ENCODE measurements at regions not wholly inside any gene's neighbourhood (a gene's known extent, or its start where the extent isn't known, plus 50 kb on each side); places are given as distances from the start of the nearest gene placed in this dataset.

DNA sequence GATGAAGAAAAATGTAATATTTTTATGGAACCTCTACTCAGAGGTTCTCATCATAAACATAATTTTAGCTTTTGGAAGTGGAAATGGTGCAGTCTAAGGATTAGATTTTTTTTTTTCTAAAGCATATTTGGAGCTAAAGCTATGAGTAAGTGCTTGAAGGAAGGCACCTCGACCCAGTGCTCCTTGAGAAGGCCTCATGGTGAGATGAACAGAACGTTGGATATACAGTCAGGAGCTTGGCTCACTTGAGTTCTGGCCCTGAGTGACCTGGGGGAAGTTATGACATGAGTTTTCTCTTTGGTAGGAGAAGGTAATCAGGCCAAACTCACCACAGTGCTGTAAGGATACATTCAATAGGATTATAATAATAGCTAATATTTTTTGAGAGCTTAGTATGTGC is 163.3 kb downstream of the JCAD start:
- Histone ChIP-seq H3K27me3 (ENCODE audit: control insufficient read depth, insufficient read depth, low read length) (no peaks in the 10 kb centered on the region), H3K4me3 (ENCODE audit: low read length) (no peak overlapping the region), H3K36me3 (ENCODE audit: control insufficient read depth, insufficient read depth, low read length) (no peaks in the 10 kb centered on the region), H3K4me1 (ENCODE audit: control insufficient read depth, insufficient read depth, low read length) (no peaks in the 10 kb centered on the region), H3K9ac (ENCODE audit: low read length) (no peak overlapping the region), H3K9me3 (ENCODE audit: control insufficient read depth, low read length) (no peaks in the 10 kb centered on the region)

DNA sequence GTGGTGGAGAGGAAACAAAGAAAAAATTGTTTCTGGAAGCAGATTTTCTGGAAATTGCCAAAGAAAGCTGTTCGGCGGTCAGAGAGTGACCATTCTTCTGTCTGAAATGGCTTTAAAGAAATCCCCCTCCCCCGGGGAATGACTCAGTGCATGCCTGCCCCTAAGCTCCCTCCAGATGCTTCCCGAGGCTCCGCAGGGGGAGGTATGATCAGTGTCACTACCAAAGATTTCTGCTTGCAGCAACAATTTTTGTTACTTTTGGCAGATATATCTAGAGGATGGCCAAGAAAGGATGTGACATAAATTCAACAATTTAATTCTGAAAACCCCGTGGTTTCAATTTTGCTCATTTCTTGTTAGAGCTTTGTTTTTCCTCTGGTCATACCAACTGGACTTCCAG is 163.9 kb downstream of the JCAD start:
- no peaks in the 10 kb centered on the region for H3K4me1 ChIP-seq (ENCODE audit: control insufficient read depth, insufficient read depth, low read length)
- H3K9ac ChIP-seq (ENCODE audit: low read length) = no peak overlapping the region
- H3K36me3 ChIP-seq (ENCODE audit: control insufficient read depth, insufficient read depth, low read length) = no peaks in the 10 kb centered on the region
- no peaks in the 10 kb centered on the region for H3K9me3 ChIP-seq (ENCODE audit: control insufficient read depth, low read length)
- H3K27me3 ChIP-seq (ENCODE audit: control insufficient read depth, insufficient read depth, low read length) = no peaks in the 10 kb centered on the region
- no peak overlapping the region for H3K4me3 ChIP-seq (ENCODE audit: low read length)

GRCh38 chr10:29888321-29888720 is 171.1 kb downstream of the JCAD start:
- Histone ChIP-seq H3K9me3 (ENCODE audit: control insufficient read depth, low read length) (no peaks in the 10 kb centered on the region), H3K4me3 (ENCODE audit: low read length) (no peak overlapping the region), H3K36me3 (ENCODE audit: control insufficient read depth, insufficient read depth, low read length) (no peaks in the 10 kb centered on the region), H3K27me3 (ENCODE audit: control insufficient read depth, insufficient read depth, low read length) (no peaks in the 10 kb centered on the region), H3K4me1 (ENCODE audit: control insufficient read depth, insufficient read depth, low read length) (no peaks in the 10 kb centered on the region), H3K9ac (ENCODE audit: low read length) (no peak overlapping the region)

DNA sequence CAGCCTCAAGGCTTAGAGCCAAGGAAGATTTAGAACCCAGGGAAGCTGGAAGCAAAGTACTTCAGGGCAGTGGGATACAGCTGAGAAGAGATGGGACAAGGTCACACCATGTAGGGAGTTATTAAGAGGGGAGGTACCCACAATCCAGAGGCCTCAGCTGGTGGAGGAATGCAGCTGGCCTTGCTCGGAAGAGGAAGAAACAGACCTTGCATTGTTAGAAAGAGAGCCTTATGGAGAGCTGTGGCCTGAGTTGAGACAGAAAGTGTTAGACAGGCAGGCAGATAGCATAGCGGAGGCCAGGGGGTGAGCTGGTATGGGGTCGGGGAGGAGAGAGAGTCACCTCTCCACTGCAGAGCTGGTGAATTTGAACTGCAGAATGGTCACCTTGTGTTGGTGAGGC is 173.1 kb downstream of the JCAD start:
- H3K36me3 ChIP-seq (ENCODE audit: control insufficient read depth, insufficient read depth, low read length) = no peaks in the 10 kb centered on the region
- H3K9ac ChIP-seq (ENCODE audit: low read length) = no peak overlapping the region

DNA sequence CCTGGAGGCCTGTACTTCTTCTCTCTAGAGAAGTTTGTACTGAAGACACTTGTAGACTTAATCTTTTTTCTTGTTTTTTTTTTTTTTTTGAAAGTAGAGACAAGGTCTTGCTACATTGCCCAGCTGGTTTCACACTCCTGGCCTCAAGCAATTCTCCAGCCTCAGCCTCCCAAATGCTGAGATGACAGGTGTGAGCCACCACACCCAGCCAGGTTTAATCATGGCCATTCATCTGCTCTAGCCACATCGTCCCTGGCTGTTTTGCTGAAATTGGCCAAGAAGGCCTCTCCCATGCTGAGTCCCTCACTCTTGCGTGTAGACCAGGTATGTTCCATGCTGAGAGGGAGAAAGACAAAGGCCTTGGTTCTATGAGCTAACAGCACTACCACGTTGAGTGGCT is 176.2 kb downstream of the JCAD start:
- no peaks in the 10 kb centered on the region for H3K9me3 ChIP-seq (ENCODE audit: control insufficient read depth, low read length)
- H3K36me3 ChIP-seq (ENCODE audit: control insufficient read depth, insufficient read depth, low read length) = no peaks in the 10 kb centered on the region
- H3K9ac ChIP-seq (ENCODE audit: low read length) = no peak overlapping the region
- no peaks in the 10 kb centered on the region for H3K27me3 ChIP-seq (ENCODE audit: control insufficient read depth, insufficient read depth, low read length)
- no peaks in the 10 kb centered on the region for H3K4me1 ChIP-seq (ENCODE audit: control insufficient read depth, insufficient read depth, low read length)
- no peak overlapping the region for H3K4me3 ChIP-seq (ENCODE audit: low read length)

More for the DNA sequence above, 173.1 kb downstream of the JCAD start:
- Histone ChIP-seq H3K4me1 (ENCODE audit: control insufficient read depth, insufficient read depth, low read length) (no peaks in the 10 kb centered on the region), H3K27me3 (ENCODE audit: control insufficient read depth, insufficient read depth, low read length) (no peaks in the 10 kb centered on the region), H3K4me3 (ENCODE audit: low read length) (no peak overlapping the region), H3K9me3 (ENCODE audit: control insufficient read depth, low read length) (no peaks in the 10 kb centered on the region)

GRCh38 chr10:29882766-29883165 is 176.6 kb downstream of the JCAD start:
- Histone ChIP-seq H3K27me3 (ENCODE audit: control insufficient read depth, insufficient read depth, low read length) (no peaks in the 10 kb centered on the region), H3K9me3 (ENCODE audit: control insufficient read depth, low read length) (no peaks in the 10 kb centered on the region), H3K4me3 (ENCODE audit: low read length) (no peak overlapping the region)

GRCh38 chr10:29881811-29882210 is 177.6 kb downstream of the JCAD start:
- Histone ChIP-seq H3K9me3 (ENCODE audit: control insufficient read depth, low read length) (no peaks in the 10 kb centered on the region), H3K9ac (ENCODE audit: low read length) (no peak overlapping the region), H3K4me1 (ENCODE audit: control insufficient read depth, insufficient read depth, low read length) (no peaks in the 10 kb centered on the region), H3K27me3 (ENCODE audit: control insufficient read depth, insufficient read depth, low read length) (no peaks in the 10 kb centered on the region), H3K36me3 (ENCODE audit: control insufficient read depth, insufficient read depth, low read length) (no peaks in the 10 kb centered on the region), H3K4me3 (ENCODE audit: low read length) (no peak overlapping the region)

More at GRCh38 chr10:29882766-29883165, 176.6 kb downstream of the JCAD start:
- Histone ChIP-seq H3K9ac (ENCODE audit: low read length) (no peak overlapping the region), H3K36me3 (ENCODE audit: control insufficient read depth, insufficient read depth, low read length) (no peaks in the 10 kb centered on the region), H3K4me1 (ENCODE audit: control insufficient read depth, insufficient read depth, low read length) (no peaks in the 10 kb centered on the region)

DNA sequence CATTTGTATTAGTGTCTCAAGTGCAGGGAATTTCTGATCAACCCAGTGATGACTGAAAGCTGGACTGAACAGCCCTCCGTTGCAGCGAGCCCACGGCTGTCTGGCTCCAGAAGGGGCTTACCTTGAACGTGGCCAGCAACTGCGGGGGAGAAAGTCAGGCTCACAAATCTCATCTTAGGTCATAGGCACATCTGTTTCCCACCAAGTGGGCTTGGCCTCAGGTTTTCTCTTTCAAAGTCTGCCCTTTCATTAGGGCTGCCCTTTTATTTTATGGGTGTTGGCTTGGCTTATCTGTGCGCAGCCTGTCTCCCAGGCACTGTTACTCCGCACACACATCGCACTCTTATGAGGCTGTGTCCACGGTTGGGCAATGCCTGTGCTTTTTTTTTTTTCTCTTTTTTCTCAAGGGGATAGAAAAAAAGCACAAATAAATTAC is 178.0 kb downstream of the JCAD start:
- Histone ChIP-seq H3K4me1 (ENCODE audit: control insufficient read depth, insufficient read depth, low read length) (no peaks in the 10 kb centered on the region), H3K27me3 (ENCODE audit: control insufficient read depth, insufficient read depth, low read length) (no peaks in the 10 kb centered on the region), H3K9me3 (ENCODE audit: control insufficient read depth, low read length) (no peaks in the 10 kb centered on the region), H3K4me3 (ENCODE audit: low read length) (no peak overlapping the region), H3K36me3 (ENCODE audit: control insufficient read depth, insufficient read depth, low read length) (no peaks in the 10 kb centered on the region), H3K9ac (ENCODE audit: low read length) (no peak overlapping the region)

GRCh38 chr10:29880856-29881255 is 178.5 kb downstream of the JCAD start:
- H3K36me3 ChIP-seq (ENCODE audit: control insufficient read depth, insufficient read depth, low read length) = no peaks in the 10 kb centered on the region
- no peaks in the 10 kb centered on the region for H3K9me3 ChIP-seq (ENCODE audit: control insufficient read depth, low read length)
- H3K9ac ChIP-seq (ENCODE audit: low read length) = no peak overlapping the region
- H3K4me1 ChIP-seq (ENCODE audit: control insufficient read depth, insufficient read depth, low read length) = no peaks in the 10 kb centered on the region
- H3K4me3 ChIP-seq (ENCODE audit: low read length) = no peak overlapping the region
- no peaks in the 10 kb centered on the region for H3K27me3 ChIP-seq (ENCODE audit: control insufficient read depth, insufficient read depth, low read length)

DNA sequence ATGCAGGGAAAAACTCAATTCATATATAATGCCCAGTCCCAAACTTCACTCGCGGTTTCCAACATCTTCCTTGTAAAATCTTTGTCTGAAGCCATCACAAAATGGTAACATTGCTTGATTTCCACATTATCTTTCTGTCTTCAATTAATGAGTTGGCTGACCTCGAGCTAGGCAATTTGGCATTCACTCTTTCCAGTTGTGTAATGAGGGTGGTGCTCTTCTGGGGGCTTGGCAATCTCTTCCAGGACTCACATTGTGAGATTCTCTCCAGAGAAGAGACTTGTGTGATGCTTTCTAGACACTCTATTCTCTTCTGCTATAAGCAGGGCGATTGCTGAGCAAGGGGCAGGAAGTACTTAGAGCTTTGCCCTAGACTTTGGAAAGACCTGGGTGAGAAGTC is 179.5 kb downstream of the JCAD start:
- Histone ChIP-seq H3K4me3 (ENCODE audit: low read length) (no peak overlapping the region), H3K9ac (ENCODE audit: low read length) (no peak overlapping the region), H3K36me3 (ENCODE audit: control insufficient read depth, insufficient read depth, low read length) (no peaks in the 10 kb centered on the region), H3K9me3 (ENCODE audit: control insufficient read depth, low read length) (no peaks in the 10 kb centered on the region), H3K4me1 (ENCODE audit: control insufficient read depth, insufficient read depth, low read length) (no peaks in the 10 kb centered on the region), H3K27me3 (ENCODE audit: control insufficient read depth, insufficient read depth, low read length) (no peaks in the 10 kb centered on the region)

DNA sequence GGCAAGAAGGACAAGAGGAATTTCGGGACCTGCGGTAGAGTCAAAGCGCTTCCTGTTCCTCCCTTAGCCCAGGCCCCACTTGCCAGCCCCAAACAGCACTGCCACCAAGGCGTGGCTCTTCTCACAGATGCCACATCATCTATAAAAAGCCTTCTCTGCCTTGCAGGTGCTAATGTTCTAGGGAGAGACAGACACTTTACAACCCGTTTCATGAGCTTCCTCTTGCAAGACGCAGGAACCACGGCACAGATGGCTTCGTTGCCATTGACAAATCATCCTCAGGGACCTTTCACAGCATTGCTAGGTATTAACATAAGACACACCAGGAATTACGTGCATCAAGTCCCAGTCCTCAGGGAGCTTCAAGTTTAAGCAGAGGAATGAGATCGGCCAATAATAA is 180.9 kb downstream of the JCAD start:
- Histone ChIP-seq H3K4me3 (ENCODE audit: low read length) (no peak overlapping the region), H3K9ac (ENCODE audit: low read length) (no peak overlapping the region), H3K36me3 (ENCODE audit: control insufficient read depth, insufficient read depth, low read length) (no peaks in the 10 kb centered on the region), H3K9me3 (ENCODE audit: control insufficient read depth, low read length) (no peaks in the 10 kb centered on the region), H3K4me1 (ENCODE audit: control insufficient read depth, insufficient read depth, low read length) (no peaks in the 10 kb centered on the region), H3K27me3 (ENCODE audit: control insufficient read depth, insufficient read depth, low read length) (no peaks in the 10 kb centered on the region)

DNA sequence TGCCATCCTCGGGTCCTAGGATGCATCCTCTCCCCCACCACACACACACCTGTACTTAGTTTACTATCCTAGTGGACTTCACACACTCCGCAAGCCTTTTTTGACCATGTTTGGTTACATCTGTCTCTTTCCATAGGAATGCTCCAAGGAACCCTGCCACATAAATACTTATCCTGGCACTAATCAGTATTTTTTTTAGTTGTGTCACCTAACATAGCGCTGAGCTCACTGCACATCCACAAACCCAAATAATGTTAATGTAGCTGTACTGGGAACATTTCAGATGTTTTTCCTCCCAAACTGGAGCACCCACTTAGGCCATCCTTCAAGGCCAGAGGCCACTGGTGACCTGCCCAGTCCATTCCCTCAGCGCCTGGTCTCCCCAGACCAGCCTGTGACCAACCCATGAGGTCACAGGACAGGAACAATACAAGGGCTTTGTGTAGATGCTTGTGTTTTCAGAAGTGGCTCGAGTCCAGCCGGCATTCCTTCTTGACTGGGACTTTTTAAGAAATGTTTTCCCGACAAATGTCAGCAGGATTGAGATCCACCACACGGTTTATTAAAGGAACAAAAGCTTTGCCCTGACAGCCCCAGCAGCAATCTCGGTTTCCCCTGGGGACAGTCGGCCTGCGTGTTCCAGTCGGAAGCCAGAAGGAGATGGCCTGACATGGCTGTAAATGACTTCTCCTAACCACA is 181.4 kb downstream of the JCAD start:
- Histone ChIP-seq H3K4me1 (ENCODE audit: control insufficient read depth, insufficient read depth, low read length) (no peaks in the 10 kb centered on the region), H3K36me3 (ENCODE audit: control insufficient read depth, insufficient read depth, low read length) (no peaks in the 10 kb centered on the region), H3K9ac (ENCODE audit: low read length) (no peak overlapping the region), H3K9me3 (ENCODE audit: control insufficient read depth, low read length) (no peaks in the 10 kb centered on the region), H3K27me3 (ENCODE audit: control insufficient read depth, insufficient read depth, low read length) (no peaks in the 10 kb centered on the region), H3K4me3 (ENCODE audit: low read length) (no peak overlapping the region)
